Activated gamma-delta T cell treated with Interleukin-2 at 50 U/mL for 16 hours (primary cell): ENCODE measurements at regions not wholly inside any gene's neighbourhood (a gene's known extent, or its start where the extent isn't known, plus 50 kb on each side); places are given as distances from the start of the nearest gene placed in this dataset.
"Not testable (repeated sequence)": the region's sequence is repeated elsewhere in the genome, so short reads cannot be mapped to it uniquely, and the experiment has no call there.

ENCODE experiments used
- DNase-seq: peaks from one replicate; pipeline ENCODE4 v3.0.0-alpha.2; 2020

DNA sequence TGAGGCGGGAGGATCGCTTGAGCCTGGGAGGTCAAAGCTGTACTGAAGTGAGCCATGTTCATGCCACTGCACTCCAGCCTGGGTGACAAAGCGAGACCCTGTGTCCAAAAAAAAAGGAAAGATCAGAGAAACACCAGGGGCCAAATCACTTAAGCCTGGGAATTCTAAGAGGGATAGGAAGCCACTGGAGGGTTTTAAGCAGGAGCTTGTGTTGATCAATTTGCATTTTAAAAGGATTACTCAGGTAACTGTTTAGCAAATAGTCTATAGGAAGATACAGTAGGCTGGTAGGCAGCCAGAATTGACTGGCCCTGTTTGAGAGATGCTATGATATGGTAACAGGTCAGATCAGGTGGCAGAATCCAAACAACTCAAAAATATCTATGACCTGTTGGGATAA, 162.7 kb downstream of the SPTSSA start:
- DNase-seq = no peak

DNA sequence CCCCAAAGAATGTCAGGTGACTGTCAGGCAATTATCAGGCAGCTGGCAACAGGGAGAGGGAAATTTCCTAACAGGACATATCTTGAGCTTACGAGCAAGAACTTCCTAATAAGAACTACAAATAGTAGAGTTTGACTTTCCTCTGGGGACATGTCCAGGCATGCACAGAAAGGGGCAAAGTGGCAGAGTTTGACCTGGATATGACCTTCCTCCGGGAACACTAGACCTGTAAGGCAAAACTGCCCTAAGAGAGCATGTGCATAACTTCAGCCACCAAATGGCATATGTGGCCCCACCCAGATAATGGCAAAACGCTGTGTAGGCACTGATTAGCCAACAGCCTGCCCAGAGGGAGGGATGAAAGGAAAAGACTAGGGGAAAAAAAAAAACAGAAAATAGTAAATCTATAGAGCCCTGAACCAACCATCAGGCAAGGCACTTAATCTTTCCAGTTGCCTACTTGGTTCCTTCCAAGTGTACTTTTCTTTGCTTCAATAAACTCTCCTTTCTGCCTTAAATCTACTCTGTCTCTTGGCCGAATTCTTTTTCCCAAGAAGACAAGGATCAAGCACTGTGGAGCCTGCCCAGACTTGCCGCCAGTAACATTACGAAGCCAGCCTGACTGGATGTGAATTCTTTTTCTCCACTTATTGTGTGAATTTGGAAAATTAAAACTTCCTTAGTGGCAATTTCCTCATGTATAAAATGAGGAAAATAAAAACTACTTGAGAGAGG, 164.1 kb downstream of the SPTSSA start:
- DNase-seq = no peak

- no peak for DNase-seq
Measured at GRCh38 chr14:34283590-34283989, 178.4 kb downstream of the SPTSSA start.

GRCh38 chr14:34277191-34277590, 184.8 kb downstream of the SPTSSA start:
- DNase-seq = no peak

DNA sequence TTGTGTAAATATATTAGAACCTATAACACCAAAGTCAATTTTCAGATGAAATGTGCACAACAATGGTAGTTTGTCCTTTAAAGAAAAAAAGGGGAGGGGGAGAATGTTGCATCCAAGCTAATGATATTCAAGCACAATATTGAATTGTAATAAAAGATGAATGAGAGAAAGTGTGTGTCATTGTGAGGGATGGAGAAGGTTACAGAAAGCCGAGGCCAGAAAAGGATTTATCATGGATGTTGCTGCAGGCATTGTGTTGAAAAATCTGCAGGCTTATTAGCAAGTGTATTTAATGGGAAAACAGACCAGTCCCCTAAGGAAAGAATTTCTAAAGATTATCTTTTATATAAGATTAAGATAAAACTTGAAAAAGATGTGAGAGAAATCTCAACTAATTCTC, 186.5 kb downstream of the SPTSSA start:
- DNase-seq = no peak

DNA sequence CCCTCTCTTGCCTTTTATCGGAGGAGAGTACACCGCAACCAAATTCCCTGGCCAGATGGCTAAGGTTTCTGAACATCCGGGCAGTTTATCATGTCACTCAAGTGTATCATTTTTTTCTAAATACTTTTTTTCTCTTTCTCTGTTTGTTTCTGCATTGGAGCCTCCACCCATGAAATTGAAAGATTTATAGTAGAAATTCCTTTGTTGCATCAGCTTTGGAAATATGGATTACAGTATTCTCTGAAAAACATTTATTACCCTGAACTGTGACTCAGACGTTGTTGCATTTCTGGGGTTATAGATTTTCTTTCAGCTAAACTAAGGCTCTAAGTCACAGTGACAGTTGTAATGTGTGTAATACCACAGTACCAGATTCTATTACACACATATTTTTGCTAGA, 187.0 kb downstream of the SPTSSA start:
- no peak for DNase-seq

DNA sequence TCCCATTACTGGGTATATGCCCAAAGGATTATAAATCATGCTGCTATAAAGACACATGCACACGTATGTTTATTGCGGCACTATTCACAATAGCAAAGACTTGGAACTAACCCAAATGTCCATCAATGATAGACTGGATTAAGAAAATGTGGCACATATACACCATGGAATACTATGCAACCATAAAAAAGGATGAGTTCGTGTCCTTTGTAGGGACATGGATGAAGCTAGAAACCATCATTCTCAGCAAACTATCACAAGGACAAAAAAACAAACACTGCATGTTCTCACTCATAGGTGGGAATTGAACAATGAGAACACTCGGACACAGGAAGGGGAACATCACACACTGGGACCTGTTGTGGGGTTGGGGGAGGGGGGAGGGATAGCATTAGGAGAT, 188.3 kb downstream of the SPTSSA start:
- DNase-seq = not testable (repeated sequence)

GRCh38 chr14:34270361-34270760, 191.7 kb downstream of the SPTSSA start:
- DNase-seq = no peak

DNA sequence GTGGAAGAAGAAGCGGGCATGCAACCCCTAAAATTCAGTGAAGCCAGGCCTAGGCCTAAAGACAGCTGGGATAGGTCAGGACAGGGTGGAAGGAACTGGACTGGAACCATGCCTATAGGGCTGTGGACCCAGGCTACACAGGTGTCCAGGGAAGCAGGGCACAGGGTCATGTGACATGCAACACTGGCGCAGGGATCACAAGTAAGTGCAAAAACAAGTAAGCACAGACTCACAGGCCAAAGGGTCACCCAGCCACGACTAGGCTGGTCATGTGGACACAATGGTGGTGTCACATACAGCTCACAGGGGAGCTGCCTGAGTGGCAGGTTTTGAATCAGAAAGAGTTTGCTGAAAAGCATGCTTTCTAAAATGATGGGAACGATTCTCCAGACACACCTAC, 195.7 kb downstream of the SPTSSA start:
- no peak for DNase-seq

DNA sequence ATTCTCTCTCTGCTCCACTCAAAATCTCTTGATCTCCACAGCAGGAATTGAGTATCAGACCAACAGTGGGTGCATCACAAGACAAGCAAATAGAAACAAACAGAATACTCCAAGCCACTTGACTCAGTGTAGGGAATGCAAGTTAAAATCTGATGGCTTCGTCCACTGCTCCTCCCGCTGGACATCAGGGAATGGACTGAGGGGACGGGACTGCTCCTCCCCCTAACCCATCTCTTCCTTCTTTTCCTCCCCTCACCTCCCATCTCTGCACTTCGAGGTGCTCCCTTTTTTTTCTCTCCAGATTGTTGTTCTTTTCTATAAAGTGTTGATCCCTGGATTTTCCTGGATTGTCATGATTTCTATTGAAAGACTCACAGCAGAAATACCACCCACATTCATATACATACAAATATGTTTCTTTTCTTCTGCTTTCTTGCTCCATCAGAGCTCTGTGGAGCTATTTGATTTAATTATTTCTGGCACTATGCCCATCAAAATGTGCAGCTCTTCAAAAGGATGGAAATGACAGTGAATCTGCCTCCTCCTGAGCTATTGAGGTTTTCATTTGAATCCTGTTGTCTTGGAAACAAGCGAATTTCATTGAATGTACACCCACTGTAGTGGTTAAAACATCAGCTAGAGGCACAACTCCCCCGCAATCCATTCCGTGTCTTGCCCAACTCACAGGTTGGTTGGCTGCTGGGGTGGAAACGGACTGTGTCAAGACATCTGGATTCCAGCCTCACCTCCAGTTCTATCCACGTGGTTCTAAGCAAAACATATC, 199.7 kb downstream of the SPTSSA start:
- DNase-seq = no peak

DNA sequence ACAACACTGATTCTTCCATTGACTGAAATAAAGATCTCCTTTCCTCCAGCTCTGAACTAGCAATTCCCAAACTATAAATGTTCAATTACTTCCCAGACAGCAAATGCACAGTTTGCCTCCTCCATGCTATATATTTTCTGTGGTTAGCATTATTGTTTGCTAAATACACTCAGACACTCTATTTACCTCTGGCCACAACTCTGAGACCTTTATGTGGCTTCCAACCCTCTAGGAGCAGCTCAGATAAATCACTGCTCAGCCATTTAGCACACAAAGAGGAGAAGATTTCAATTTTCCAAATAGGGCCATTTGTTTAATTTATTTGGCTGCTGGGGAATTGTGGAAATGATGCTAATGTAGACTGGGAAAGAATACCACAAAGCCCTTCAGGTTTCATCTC, 202.0 kb downstream of the SPTSSA start:
- DNase-seq = no peak

GRCh38 chr14:34258318-34258717, 203.7 kb downstream of the SPTSSA start:
- no peak for DNase-seq

DNA sequence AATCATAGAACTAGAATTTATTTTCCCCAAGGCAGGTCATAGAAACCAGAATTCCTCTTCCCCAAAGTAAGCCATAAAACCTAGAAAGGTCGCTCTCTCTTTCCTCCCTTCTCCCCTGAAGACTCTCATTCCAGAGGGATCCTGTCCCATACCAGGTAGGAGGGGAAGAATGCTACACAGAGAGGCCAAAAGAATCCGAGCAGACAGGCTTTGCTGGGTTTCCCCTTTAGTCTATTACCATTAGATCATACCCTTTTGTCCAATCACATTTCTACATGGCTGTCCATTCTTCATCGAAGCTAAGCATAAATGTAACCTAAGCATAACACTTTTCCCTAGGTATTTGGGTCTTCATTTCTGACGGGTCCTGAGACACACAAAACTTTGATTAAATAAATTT, 204.5 kb downstream of the SPTSSA start:
- DNase-seq = no peak

GRCh38 chr14:34256223-34256622, 205.8 kb downstream of the SPTSSA start:
- no peak for DNase-seq

GRCh38 chr14:34254571-34254970, 207.5 kb downstream of the SPTSSA start:
- DNase-seq = no peak

DNA sequence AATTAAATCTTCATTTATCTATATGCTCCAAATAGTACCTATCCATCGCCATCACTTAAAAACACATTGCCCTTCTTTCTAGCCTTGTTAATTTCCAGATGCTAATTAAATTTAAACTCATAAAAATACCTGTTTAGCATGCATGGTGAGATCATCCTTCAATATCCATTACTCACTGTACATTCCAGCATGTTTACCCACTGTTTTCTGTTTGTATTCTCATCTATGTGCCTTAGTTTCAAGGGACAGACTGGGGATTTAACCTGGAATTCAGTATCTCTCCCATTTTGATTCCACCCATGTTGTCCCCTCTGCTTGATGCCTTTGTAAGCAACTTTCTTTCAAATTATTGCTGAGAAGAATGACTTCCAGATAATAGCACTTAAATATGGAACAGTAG, 208.0 kb downstream of the SPTSSA start:
- DNase-seq = no peak

- DNase-seq = no peak
Measured at GRCh38 chr14:34252227-34252626, 209.8 kb downstream of the SPTSSA start.

DNA sequence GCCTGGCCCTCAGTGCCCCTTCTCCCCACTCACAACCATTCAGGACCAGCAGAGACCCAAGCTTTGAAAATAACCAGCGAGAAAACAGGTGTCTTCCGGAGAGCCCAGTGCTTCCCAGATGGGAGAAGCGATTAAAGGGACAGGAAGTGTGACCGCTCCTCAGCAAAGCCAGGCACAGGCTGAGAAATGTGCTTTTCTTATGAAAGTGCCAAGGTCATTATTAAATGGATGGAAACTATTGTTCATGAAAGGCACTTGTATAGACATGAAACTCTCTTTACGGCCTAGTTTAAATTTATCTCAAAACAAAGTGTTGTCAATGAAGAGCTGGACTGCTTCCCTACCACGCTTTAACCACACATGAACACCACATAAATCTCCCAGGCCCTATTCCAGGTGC, 210.4 kb downstream of the SPTSSA start:
- DNase-seq = no peak

GRCh38 chr14:34250959-34251358, 211.1 kb downstream of the SPTSSA start:
- no peak for DNase-seq

DNA sequence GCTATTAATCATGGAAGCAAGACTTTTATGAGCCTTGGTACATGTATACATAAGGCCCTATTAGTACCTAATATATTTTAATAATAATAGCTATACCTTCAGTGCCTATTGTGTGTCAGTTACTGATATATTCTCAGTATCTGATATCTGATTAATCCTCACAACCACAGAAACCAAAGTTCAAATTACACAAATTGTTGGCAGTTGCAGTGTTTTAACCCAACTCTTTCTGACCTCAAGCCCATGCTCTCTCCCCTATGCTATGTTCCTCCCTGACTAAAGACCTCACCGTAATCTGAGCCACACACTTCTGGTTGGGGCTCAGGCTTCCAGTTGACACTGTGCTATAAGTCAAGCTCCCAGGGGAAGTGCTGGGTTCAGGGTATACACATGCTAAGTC, 214.4 kb downstream of the SPTSSA start:
- no peak for DNase-seq

DNA sequence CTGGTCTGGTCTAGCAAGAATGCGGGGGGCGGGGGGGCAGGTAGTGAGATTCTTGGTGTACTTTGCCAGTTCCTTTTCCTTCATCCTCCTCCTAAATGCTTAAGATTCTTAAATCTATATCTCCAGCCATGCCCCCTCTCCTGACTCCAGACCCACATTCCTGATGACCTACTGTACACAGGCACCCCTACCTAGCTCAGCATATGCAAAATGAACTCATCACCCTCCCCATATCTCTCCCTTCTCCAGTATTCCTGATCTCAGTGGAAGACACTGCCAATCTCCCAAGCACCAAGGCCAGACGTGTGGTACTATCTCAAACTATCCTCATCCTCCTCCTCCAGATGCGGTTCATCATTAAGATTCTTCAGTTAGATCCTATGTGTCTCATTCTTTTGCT, 215.8 kb downstream of the SPTSSA start:
- DNase-seq = no peak

DNA sequence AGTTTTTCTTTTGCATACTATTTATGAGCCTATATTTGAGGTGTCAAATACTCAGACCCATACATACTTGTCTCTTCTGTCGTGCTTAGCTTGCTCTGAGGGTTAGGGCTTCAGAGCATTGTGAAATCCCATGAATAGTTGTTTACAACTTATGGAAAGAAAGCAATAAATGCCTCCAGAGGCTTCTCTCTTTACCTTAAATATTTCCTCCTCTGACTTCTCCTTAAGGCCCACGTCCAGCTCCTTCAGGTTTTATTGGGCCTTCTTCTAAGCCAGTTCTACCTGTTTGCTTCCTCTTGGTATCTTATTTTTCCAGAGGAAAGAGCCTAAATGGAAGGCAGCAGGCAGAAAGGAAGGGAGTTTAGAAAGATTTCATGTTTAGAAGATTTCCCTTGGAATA, 218.6 kb downstream of the SPTSSA start:
- DNase-seq = no peak

DNA sequence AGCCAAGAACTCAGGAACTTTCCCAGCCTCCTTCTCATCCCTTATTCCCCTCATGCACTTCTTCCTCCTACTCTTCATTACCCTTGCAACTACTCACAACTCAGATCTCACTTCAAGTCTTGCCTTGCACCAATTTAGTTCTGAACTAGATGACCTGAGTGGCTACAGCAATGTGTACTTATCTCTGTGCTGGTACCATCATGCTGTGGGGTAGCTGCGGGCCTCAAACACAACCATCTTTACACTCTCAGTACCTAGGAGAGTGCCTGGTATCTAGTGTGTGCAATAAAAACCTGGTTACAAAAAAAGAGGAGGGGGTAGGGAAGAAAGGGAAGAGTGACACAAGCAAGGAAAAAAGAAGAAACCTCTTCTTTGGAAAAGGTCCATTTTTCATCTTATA, 219.0 kb downstream of the SPTSSA start:
- DNase-seq = no peak

DNA sequence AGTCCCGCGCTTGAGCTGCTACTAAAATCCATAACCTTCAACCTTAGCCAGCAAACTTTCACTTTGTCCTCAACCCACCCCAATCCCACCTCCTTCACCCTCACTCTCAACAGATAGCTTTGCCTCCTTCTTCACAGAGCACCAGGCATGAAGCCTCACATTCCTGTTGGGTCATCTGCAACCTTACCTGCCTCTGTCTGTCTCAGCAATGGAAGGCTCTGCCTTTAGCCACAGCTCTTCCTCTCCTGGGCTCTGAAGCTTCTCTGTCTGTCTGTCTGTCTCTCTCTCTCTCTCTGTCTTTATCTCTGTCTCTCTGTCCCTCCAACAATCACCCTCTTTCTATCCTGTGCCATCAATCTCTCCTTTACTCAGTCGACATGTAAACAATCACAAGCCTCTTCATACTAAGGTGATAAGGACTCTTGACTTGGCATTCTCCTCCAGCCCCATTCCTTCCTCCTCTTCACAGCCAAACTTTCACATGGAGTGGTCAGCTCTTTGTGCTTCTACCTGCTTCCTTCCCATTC, 220.8 kb downstream of the SPTSSA start:
- DNase-seq = no peak
